Activated T-cell treated with anti-CD3 and anti-CD28 coated beads for 24 hours (primary cell): ENCODE measurements at regions not wholly inside any gene's neighbourhood (a gene's known extent, or its start where the extent isn't known, plus 50 kb on each side); places are given as distances from the start of the nearest gene placed in this dataset.
"Not testable (repeated sequence)": the region's sequence is repeated elsewhere in the genome, so short reads cannot be mapped to it uniquely, and the experiment has no call there.

Experiments used
- DNase-seq: peaks from one replicate; pipeline ENCODE4 v3.0.0-alpha.2; 2020; ENCODE audit warnings: low read depth

DNA sequence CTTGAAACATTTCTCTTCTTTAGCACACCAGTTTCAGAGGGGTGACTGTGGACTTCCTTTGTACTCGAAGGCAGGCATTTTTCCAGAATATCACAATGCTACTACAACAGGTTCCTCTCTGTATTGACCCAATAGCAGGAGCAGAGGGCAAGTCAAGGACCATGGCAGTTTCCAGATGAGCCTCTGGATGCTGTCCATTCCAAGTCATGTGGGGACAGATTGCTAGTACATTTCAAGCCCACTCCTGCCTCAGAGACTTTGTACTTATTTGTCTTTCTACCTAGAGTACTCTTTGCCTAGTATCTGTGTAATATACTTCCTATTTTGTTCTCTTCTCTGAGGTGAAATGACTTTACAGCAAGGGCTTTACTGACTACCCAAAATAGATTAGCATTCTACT is 373.9 kb downstream of the PIK3C3 start:
- no peak for DNase-seq

DNA sequence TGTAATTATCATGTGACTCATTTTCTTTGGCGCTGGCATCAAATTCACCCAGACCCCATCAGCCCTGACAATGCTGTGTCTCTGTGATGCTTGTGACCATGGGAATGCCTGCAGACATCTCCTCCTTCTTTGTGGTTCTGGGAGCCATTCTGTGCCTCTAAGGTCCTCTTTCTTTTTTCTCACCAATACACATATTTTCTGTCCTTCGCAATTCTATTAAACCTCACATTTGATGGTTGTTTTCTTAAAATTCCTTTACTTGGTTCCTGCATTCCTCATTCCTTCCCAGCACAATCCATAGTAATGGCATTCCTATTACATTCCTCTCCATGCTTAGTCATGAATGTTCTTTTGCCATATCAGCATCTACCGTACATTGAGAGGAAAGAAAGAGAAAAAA is 375.3 kb downstream of the PIK3C3 start:
- DNase-seq: no peak

DNA sequence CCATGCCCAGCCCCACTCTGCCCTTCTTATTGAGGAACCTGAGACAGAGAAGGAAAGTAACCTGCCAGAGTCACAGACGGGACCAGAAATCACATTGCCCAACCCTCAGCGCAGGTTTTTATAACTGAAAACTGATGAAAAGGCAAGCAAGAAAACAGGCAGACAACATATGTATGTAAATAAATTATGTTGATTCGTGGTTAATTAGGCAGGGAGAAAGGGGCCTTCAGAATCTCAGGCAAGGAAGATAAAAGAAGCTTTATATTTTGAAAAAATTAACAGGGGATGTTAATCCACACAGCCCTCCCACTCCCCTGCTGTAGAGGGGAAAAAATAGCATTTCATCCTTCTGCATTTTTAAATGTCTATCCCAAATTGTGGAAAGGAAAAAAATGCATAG is 378.5 kb downstream of the PIK3C3 start:
- DNase-seq: no peak

DNA sequence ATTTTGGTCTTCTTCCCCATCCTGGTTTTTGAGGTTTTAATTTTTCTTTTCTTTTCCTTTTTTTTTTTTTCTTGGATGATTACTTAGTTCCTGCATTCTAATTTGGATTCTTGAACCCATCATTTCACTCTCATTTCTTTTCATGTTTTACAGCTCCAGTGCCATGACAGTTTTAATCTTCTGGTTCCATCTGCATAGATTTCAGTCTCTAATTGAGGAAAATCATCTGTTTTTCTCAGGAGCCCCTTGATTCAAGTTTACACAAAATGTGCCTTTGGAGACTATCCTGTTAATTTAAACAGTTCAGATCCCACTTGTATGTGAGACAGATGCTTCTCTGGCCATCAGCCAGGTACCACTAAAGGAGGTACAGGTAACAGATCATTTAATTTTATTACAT is 379.9 kb downstream of the PIK3C3 start:
- DNase-seq: no peak

DNA sequence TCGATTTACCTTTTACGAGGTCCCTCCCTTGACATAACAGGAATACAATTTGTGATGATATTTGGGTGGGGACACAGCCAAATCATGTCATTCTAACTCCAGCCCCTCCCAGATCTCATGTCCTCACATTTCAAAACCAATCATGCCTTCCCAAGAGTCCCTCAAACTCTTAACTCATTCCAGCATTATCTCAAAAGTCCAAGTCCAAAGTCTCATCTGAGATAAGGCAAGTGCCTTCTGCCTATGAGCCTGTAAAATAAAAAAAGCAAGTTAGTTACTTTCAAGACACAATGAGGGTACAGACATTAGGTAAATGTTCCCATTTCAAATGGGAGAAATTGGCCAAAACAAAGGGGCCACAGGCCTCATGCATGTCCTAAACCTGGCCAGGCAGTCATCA is 381.1 kb downstream of the PIK3C3 start:
- no peak for DNase-seq

DNA sequence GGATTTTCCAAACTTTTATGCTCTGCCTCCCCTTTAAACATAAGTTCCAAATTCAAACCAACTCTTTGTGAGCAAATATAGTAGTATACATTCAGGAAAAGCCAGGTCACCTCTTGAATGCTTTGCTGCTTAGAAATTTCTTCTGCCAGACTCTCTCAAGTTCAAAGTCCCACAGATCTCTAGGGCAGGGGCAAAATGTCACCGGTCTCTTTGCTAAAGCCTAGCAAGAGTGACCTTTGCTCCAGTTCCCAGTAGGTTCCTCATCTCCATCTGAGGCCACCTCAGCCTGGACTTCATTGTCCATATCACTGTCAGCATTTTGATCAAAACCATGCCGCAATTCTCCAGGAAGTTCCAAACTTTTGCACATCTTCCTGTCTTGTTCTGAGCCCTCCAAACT is 382.3 kb downstream of the PIK3C3 start:
- not testable (repeated sequence) for DNase-seq

DNA sequence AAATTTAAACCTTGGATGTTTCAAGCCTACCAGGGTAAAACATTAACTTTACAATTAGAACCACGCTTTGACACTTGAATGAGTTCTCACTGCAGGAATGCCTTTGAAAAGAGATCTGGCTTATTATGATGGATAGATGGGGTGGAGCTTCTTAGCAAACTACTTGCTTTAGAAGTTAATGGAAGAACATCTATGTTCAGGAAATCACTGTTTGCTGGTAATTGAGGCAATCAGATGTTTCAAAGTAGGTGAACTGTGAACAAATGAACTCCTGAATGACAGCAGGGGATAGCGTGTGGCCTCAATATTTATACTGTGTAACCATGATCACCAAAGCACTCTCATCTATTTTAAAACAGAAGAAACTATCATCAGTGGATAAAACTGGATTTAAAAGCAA is 383.6 kb downstream of the PIK3C3 start:
- DNase-seq: no peak

DNA sequence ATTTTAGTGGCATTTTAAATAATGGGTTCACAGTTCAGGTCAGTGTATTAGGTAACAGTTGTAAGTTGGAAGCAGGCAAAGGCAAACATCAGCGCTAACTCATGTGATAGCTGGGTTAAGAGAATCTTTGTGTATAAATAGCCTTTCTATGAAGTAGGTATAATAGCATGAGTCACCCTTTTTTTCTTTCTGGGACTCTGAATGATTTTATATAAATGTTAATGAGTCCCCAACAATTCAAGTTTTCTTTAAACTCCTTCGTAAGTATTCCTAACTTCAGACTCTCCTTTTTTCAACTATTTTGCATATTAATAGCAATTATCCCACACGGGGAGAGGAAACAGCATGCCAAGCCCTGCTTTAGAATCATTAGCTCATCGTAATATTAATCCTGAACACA is 384.3 kb downstream of the PIK3C3 start:
- DNase-seq: no peak

DNA sequence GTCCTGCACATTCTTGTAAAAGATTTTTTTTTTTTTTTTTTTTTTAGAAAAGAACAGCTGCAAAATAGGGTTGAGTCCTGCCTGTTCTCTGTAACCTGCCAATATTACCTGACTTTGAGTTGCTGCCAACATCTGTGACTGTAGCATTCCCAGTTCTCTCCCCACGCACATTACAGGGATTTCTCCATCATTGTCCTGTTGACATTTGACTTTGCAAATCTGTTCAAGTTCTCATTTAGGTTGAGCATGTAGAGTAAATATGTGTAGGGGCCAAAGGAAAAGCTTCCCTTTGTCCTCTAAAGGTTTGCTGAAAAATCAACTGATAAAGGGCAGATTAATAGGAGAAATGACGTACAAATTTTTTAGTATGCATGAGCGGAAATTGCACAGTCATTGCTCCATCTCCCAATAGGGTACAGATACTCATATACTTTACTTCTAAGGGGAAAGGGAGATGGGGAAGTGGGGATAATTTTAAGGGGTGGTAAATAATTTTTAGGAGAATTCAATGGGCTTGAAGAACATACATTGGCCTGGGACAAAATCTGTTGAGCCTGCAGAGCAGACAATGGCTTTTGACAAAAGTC is 385.5 kb downstream of the PIK3C3 start:
- DNase-seq: no peak

DNA sequence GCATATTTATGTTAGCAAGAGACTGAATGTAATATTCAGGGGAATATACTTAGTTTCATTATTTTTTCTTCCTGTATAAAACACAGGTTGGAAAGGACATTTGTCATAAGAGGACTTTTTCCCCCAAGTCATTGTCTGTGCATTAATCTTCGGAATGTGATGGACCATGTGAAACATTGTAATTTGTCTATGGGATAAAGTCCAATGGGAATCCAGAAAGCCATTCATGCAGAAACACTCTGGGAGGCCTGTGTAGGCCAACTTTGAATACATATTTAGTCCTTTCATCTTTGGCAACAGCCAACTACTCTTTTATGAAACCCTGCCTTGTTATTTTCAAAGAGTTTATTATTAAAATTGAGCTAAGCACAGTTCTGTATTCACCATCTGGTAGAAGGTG is 386.4 kb downstream of the PIK3C3 start:
- no peak for DNase-seq

DNA sequence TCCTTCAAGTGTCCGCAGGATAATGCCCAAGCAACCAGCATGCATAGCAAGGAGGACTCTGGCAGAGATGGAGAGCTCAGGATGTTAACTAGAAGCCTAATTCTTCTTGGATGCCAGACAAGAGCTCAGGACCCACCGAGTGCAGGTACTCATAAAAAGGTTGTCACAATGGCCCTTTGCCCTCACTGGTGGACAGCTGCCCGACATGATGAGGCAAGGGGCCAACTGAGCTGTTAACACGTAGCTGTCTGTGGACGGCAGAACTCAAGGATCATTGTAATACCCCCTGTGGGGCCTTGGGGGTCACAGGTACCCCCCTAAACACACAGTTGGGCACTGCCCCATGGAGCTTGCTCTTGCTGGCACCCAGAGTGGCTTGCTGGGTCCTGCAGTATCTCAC is 393.7 kb downstream of the PIK3C3 start:
- DNase-seq: no peak

DNA sequence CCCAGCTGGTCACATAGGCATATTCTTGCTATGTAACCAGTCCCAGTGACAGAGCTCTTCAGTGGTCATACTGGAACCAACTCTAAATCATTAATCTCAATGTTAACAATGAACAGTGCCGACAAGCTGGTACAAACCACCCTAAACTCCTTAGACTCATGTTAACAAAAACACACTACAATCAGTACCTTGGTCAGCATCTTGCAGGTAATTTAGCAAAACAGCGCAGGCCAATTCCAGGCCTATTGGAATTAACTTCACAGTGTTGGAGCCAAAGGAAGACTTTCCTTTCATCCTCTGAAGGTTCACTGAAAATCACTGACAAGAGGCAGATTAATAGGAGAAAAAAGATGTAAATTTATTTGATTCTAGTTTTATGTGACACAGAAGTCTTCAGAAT is 396.4 kb downstream of the PIK3C3 start:
- DNase-seq: no peak

DNA sequence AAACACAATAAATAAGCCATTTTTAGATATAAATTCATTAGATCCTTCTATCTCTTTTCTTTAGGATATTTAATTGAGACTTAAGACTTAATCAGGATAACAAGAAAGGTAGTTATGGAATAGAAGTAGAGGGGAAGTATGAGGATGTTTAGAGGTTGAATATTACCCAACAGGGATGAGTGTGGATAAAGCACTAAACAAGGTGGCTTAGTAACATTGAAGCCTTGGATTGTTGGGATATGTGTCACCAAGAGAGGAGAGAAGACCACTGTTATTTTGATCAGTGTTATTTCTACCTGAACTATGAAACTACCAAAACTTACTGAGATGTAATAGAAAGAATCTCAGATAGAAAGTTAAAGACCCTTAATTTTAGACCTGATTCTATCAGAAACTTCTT is 405.7 kb downstream of the PIK3C3 start:
- DNase-seq: no peak

DNA sequence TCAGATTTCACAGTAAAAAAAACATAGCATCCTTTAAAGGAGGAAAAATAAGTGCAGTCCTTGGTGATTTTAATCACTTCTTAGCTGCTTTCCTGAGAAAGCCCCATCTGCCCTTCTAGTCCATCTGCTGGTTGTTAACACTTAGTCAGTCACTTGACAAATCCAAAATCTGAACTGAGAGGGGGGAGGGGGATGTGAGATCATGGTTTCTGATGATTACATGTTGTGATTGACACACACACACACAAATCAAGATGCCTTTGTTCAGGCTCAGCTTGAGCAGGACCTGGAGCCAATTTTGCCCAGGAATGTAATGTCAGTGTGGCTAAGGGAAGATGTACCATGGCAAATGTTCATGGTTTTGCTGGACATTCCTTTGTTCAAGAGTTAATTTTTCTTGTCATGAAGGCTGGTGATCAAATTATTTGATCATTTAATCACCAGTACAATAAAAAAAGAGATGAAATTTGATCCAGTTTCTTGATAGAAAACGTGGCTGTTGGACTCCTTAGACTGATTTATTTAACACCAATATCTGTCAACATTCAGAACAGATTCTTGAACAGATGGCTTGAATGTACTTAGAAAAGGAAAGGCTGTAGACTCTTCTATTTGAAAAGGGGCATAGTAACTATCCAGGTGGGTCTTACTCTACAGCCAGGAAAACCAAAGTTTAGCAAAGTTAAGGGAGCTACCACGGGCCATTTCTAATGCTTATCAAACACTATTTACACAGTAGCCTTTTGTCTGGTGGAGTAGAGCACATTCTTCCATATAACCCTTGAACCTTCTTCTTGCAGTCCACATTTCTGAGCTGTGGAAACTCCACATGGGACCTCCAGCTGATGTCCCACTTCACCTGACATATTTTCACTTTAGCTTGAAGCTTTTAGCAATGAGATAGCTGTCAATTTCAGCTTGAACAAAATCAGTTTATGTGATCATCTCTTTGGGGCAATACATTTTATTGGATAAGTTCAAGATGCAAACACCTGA is 408.7 kb downstream of the PIK3C3 start:
- DNase-seq: no peak

DNA sequence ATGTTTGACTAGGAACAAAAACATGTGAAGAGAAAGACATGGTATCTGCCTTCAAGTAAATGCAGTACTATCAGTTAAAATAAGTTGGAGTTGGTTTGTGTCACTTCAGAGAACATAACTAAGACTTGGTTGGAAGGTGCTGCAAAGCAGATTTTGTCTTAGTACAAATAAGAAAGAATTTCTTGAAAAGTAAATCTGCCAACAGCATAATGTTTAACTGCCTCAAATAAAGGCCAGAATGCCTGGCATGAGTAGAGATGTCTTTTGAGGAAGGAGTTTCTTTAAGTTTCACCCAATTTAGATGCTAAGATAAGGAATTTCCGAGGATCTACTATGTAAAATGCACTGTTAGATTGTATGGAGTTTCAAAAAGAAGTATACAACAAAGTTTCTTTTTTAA is 409.7 kb downstream of the PIK3C3 start:
- no peak for DNase-seq

DNA sequence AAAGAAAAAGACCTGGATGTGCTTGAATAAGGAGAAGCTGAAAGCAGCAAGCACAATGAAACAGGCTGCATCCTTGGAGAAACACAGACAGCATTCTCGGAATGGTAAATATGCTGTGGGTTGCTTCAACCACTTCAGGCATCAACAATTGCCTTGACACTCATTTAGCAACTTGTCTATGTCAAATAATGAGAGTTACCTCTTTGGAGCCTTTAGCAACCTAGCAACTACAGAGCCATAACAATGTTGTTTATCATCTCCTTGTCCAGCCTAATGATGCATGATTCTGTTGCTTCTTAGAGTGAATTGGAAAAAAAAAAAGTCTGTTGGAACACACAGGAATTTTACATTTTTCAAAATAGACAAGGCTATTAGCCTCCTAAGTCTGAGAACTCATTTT is 410.6 kb downstream of the PIK3C3 start:
- no peak for DNase-seq

DNA sequence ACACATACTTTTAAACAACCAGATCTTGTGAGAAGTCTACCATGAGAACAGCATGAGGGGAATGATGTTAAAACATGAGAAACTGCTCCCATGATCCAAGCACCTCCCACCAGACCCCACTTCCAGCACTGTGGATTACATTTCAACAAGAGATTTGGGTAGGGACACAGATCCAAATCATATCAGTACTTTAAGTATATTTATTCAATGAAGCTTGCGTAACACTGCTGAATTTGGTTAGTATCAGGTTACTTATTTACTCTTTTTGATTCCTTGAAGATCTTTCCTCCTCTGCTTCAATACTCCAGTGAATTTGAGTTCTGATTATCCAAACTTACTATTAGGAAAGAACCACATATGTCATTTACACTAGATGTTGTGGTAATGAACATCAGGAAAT is 418.6 kb downstream of the PIK3C3 start:
- DNase-seq: no peak

DNA sequence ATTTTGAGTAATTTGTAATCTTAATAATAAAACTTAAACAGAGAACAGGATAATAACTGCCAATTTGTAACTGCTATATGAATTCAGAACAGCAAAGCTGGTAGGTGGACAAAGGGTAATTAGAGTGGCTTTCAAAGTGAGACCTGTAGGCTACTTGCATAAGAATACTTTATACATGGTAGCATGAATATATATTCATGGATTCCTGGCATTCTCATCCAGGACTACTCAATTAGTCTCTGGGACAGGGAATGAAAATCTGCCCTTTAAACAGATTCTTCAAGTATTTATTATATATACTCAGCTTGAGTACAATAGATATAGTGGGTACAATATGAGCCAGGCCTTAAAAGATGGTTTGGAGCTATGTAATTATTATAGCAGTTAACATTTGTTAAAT is 419.9 kb downstream of the PIK3C3 start:
- no peak for DNase-seq

DNA sequence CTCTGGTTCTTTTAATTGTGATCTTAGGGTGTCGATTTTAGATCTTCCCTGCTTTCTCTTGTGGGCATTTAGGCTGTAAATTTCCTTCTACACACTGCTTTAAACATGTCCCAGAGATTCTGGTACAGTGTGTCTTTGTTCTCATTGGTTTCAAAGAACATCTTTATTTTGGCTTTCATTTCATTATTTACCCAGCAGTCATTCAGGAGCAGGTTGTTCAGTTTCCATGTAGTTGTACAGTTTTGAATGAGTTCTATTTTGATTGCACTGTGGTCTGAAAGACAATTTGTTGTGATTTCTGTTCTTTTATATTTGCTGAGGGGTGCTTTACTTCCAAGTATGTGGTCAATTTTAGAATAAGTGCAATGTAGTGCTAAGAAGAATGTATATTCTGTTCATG is 423.8 kb downstream of the PIK3C3 start:
- not testable (repeated sequence) for DNase-seq

DNA sequence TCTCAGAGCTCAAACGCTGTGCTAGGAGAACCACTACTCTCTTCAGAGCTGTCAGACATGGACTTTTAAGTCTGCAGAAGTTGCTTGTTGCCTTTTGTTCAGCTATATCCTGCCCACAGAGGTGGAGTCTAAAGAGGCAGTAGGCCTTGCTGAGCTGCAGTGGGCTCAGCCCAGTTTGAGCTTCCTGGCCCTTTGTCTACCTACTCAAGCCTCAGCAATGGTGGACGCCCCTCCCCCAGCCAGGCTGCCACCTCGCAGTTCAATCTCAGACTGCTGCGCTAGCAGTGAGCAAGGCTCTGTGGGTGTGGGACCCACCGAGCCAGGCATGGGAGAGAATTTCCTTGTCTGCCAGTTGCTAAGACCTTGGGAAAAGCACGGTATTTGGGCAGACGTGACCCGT is 426.2 kb downstream of the PIK3C3 start:
- DNase-seq: not testable (repeated sequence)

DNA sequence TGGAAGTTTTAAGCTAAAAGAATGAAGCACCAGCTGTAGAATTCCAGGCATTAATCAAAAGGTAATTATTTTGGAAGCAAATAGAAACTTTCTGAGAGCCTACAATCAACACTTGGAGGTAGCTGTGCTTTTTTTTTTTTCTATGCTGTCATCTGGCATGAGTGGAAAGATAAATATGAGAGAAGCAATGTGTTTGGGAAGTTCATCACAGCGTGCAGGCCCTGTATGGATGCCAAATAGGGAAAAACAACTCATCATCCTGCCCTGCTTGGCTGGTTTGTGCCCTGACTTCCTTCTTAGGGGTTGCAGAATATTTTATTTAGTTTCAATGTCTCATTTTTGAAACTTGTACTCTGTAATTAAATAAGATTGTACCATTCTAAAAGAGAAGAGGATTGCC is 437.4 kb downstream of the PIK3C3 start:
- DNase-seq: no peak

DNA sequence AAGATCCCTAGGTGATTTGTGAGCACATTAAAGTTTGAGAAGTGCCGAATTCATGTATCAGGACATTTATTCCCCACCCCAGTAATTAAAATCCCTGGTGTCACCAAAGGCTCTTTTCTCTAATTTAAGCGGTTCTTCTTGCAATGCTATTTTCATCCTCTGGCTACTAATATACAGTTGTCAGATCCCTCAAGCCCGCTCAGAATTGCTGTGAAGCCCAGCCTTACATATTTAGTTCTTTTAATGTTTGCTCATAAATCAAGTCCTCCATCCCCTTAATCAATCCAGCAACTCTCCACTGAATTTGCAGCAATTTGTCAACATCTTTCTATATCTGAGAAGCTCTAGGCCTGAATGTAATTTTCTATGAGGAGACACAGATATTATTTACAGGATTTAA is 437.9 kb downstream of the PIK3C3 start:
- DNase-seq: no peak

DNA sequence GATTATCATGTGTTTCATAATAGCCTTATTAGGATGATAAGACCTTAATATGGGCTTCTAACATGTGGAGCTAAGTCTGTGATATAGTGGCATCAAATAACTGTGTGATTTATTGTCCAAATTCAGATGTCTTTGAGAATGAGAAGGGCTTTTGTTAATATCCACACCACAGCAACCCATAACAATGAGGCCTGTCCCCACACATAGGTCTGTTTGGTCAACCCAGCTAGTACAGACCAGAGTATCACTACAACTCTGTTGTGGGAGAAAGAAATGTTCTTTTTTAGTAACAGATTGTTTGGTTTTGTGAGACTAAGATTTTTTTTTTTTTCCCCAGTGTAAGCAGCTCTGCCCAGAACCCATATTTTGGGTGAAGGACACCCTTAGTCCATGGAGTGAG is 439.2 kb downstream of the PIK3C3 start:
- no peak for DNase-seq
